ENCODE measurements at regions not wholly inside any gene's neighbourhood (a gene's known extent, or its start where the extent isn't known, plus 50 kb on each side); places are given as distances from the start of the nearest gene placed in this dataset.

DNA sequence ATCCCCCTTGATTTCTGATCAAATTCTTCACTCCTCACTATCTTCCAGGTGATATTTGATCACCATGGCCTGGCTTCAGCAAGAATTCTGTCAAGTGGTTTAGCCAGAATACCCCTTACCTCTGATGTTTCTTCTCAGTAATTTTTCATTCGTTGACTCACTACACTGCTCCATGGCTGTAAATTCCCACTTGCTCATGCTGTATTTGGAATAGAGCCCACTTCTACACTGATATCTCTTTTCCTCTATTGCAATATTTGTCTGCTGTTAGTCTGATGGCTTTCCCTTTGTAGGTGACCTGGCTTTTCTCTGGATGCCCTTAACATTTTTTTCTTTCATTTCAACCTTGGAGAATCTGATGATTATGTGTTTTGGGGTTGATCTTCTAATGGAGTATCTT is 73.9 kb upstream of the DIPK2B start:
- Histone ChIP-seq H4K5ac (ENCODE audit: insufficient read length, low read depth, low read length) (no peak overlapping the region), H3K4me2 (ENCODE audit: insufficient read depth, insufficient read length, low read length) (no peak overlapping the region), H3K14ac (ENCODE audit: insufficient read depth, low read length) (no peak overlapping the region), H3K27me3 (ENCODE audit: insufficient read depth, low read length) (no peaks in the 10 kb centered on the region), H2BK120ac (ENCODE audit: low read depth, low read length, poor library complexity, severe bottlenecking) (no peak overlapping the region), H3K4me1 (ENCODE audit: insufficient read depth, low read length) (no peaks in the 10 kb centered on the region), H3K18ac (ENCODE audit: insufficient read length, low read depth, low read length) (no peak overlapping the region), H4K91ac (ENCODE audit: insufficient read length, low read depth, low read length) (no peak overlapping the region), H2BK5ac (ENCODE audit: insufficient read length, low read length) (no peak overlapping the region), H3K9me3 (ENCODE audit: control insufficient read depth, low read depth, low read length) (peaks cover 17% of the 10 kb centered on the region), H3K23ac (ENCODE audit: insufficient read length, low read depth, low read length) (no peak overlapping the region), H3K9ac (ENCODE audit: extremely low read depth, insufficient read length, low read length) (no peak overlapping the region), H2AK5ac (ENCODE audit: insufficient read length, low read length) (no peak overlapping the region), H3K56ac (ENCODE audit: insufficient read length, low read depth, low read length) (no peak overlapping the region), H3T11ph (ENCODE audit: low read length) (no peak overlapping the region), H3K4ac (ENCODE audit: low read depth, low read length) (no peak overlapping the region), H3K23me2 (ENCODE audit: insufficient read length, low read depth, low read length, poor library complexity, severe bottlenecking) (no peaks in the 10 kb centered on the region), H3K79me2 (ENCODE audit: insufficient read depth, low read length) (no peaks in the 10 kb centered on the region), H2BK20ac (ENCODE audit: low read depth, low read length, poor library complexity, severe bottlenecking) (no peak overlapping the region), H4K8ac (replicated peaks; ENCODE audit: insufficient read length, low read depth, low read length) (no peak overlapping the region), H3K79me1 (ENCODE audit: insufficient read depth, low read depth, low read length, poor library complexity, severe bottlenecking) (no peaks in the 10 kb centered on the region), H2AFZ (ENCODE audit: low read length) (no peak overlapping the region), H2BK12ac (ENCODE audit: insufficient read length, low read depth, low read length) (no peak overlapping the region), H4K20me1 (ENCODE audit: control insufficient read depth, insufficient read depth, insufficient read length) (no peaks in the 10 kb centered on the region), H2BK15ac (ENCODE audit: low read depth, low read length) (no peak overlapping the region), H3K27ac (ENCODE audit: insufficient read length, low read depth, low read length) (no peak overlapping the region)
- no peak overlapping the region for H3K4me3 Mint-ChIP-seq
- TF ChIP-seq, protein P1, sequence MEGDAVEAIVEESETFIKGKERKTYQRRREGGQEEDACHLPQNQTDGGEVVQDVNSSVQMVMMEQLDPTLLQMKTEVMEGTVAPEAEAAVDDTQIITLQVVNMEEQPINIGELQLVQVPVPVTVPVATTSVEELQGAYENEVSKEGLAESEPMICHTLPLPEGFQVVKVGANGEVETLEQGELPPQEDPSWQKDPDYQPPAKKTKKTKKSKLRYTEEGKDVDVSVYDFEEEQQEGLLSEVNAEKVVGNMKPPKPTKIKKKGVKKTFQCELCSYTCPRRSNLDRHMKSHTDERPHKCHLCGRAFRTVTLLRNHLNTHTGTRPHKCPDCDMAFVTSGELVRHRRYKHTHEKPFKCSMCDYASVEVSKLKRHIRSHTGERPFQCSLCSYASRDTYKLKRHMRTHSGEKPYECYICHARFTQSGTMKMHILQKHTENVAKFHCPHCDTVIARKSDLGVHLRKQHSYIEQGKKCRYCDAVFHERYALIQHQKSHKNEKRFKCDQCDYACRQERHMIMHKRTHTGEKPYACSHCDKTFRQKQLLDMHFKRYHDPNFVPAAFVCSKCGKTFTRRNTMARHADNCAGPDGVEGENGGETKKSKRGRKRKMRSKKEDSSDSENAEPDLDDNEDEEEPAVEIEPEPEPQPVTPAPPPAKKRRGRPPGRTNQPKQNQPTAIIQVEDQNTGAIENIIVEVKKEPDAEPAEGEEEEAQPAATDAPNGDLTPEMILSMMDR (conservative IDR thresholded peaks at IDR 0.05): no peak
- peaks cover 2 to 4% (median 4%) of the 10 kb centered on the region in 3 experiments; a peak in 5 of 7 replicates for H3K36me3 Mint-ChIP-seq (ENCODE audit: insufficient read depth in 1 of 3, low read depth in 3 of 3)
- H3K4me1 Mint-ChIP-seq: no peaks in the 10 kb centered on the region
- no CpG with 5 or more reads among the region's 1 CpG for WGBS (ENCODE audit: extremely low coverage, insufficient read length, low lambda C conversion rate)
- H3K9me3 Mint-ChIP-seq: peaks cover 74 to 75% of the 10 kb centered on the region in 2 experiments
- no peak for DNase-seq
- H3K27ac Mint-ChIP-seq: no peak overlapping the region
- H3K27me3 Mint-ChIP-seq (ENCODE audit: low read depth): peaks cover 3% of the 10 kb centered on the region; the same call in 1 of the 2 replicates
